IMR-90 (cell line): ENCODE measurements at regions not wholly inside any gene's neighbourhood (a gene's known extent, or its start where the extent isn't known, plus 50 kb on each side); places are given as distances from the start of the nearest gene placed in this dataset.

Experiments
- ATAC-seq: fragments of 200-7000 bp; cut with Tn5 transposase; 2 replicates; pipeline ENCODE4 v1.9.1; 2020; ENCODE audit warnings: low read depth, mild to moderate bottlenecking, moderate library complexity
- BruUV-seq: library from RNA; stranded (reverse); fragments of 400-500 nt; replicated peaks from 2 replicates; lab custom pipeline; 2021; lab: Mats Ljungman, UMichigan
- CTCF ChIA-PET: fragments of 300-600 bp; formaldehyde crosslinking; extraction: SDS; loops from one replicate; lab custom pipeline; 2021; ENCODE audit warnings: antibody characterized with exemption; lab: Yijun Ruan, JAX
- POLR2A ChIA-PET: fragments of 300-600 bp; sonication (Branson Sonifier 250); formaldehyde crosslinking; loops from one replicate; lab custom pipeline; 2022; ENCODE audit warnings: antibody characterized with exemption; ENCODE audit not compliant: unreplicated experiment; lab: Charles Lee
- DNase-seq: peaks from one replicate; pipeline ENCODE4 v3.0.0; 2013
- H2AFZ ChIP-seq: replicated peaks from 2 replicates; pipeline ENCODE3; 2013; ENCODE audit warnings: low read length, mild to moderate bottlenecking; ENCODE audit not compliant: poor library complexity
- H2AK5ac ChIP-seq: 2 replicates; pipeline ENCODE4 v1.6.1; 2013; ENCODE audit warnings: low read depth, low read length, inconsistent platforms
- H2AK9ac ChIP-seq: replicated peaks from 2 replicates; pipeline ENCODE3; 2013; ENCODE audit warnings: mild to moderate bottlenecking, low read depth, low read length, moderate library complexity; ENCODE audit not compliant: poor library complexity
- H2BK120ac ChIP-seq: 2 replicates; pipeline ENCODE4 v1.6.1; 2013; ENCODE audit warnings: low read depth, low read length, inconsistent platforms
- H2BK15ac ChIP-seq: 3 replicates; pipeline ENCODE4 v1.6.1; 2013; ENCODE audit warnings: low read depth, low read length, inconsistent platforms
- H2BK20ac ChIP-seq: 2 replicates; pipeline ENCODE4 v1.6.1; 2013; ENCODE audit warnings: low read depth, mild to moderate bottlenecking, inconsistent platforms, low read length, moderate library complexity
- H2BK5ac ChIP-seq: 2 replicates; pipeline ENCODE4 v1.6.1; 2013; ENCODE audit warnings: mild to moderate bottlenecking, low read depth, low read length, inconsistent platforms; ENCODE audit not compliant: poor library complexity, severe bottlenecking
- H3K14ac ChIP-seq: replicated peaks from 2 replicates; pipeline ENCODE4 v1.6.1; 2013; ENCODE audit warnings: low read depth, low read length, inconsistent platforms
- H3K18ac ChIP-seq: 2 replicates; pipeline ENCODE4 v1.6.1; 2013; ENCODE audit warnings: low read depth, low read length, control low read depth
- H3K23ac ChIP-seq: 2 replicates; pipeline ENCODE4 v1.6.1; 2013; ENCODE audit warnings: low read depth, low read length, inconsistent platforms
- H3K27ac ChIP-seq: 2 replicates; pipeline ENCODE4 v1.5.1; 2013; ENCODE audit warnings: mild to moderate bottlenecking, control low read depth, low read length; ENCODE audit not compliant: insufficient read depth
- H3K27me3 ChIP-seq: 2 replicates; pipeline ENCODE4 v1.6.1; 2013; ENCODE audit warnings: low read length; ENCODE audit not compliant: control insufficient read depth, insufficient read depth
- H3K36me3 ChIP-seq: 2 replicates; pipeline ENCODE4 v1.6.1; 2013; ENCODE audit warnings: low read length, mixed read lengths; ENCODE audit not compliant: control insufficient read depth, insufficient read depth
- H3K4ac ChIP-seq: 2 replicates; pipeline ENCODE4 v1.6.1; 2013; ENCODE audit warnings: low read depth, low read length, inconsistent platforms
- H3K4me1 ChIP-seq: 2 replicates; pipeline ENCODE4 v1.6.1; 2013; ENCODE audit warnings: low read length, mixed read lengths; ENCODE audit not compliant: control insufficient read depth, insufficient read depth
- H3K4me2 ChIP-seq: 2 replicates; pipeline ENCODE4 v1.6.1; 2013; ENCODE audit warnings: low read depth, mild to moderate bottlenecking, control low read depth, low read length, moderate library complexity
- H3K4me3 ChIP-seq: 2 replicates; pipeline ENCODE4 v1.5.1; 2013; ENCODE audit warnings: low read depth, mild to moderate bottlenecking, control low read depth, low read length, moderate library complexity; ENCODE audit not compliant: insufficient read depth
- H3K56ac ChIP-seq: 2 replicates; pipeline ENCODE4 v1.6.1; 2013; ENCODE audit warnings: low read length, inconsistent platforms; ENCODE audit not compliant: insufficient read depth; ENCODE audit errors: extremely low read depth
- H3K79me1 ChIP-seq, 2 experiments: 2 replicates each; pipeline ENCODE4 v1.6.1; 2013; ENCODE audit warnings: low read length in 2 of 2, inconsistent platforms in 1 of 2, low read depth in 1 of 2
- H3K9ac ChIP-seq: 2 replicates; pipeline ENCODE4 v1.6.1; 2013; ENCODE audit warnings: low read depth, low read length, control low read depth
- H3K9me1 ChIP-seq: 2 replicates; pipeline ENCODE4 v1.6.1; 2013; ENCODE audit warnings: low read length, inconsistent platforms; ENCODE audit not compliant: insufficient read depth
- H3K9me3 ChIP-seq: 2 replicates; pipeline ENCODE4 v1.6.1; 2013; ENCODE audit warnings: low read length; ENCODE audit not compliant: control insufficient read depth, insufficient read depth
- H4K20me1 ChIP-seq: 2 replicates; pipeline ENCODE4 v1.6.1; 2013; ENCODE audit warnings: low read length, inconsistent platforms; ENCODE audit not compliant: insufficient read depth
- H4K5ac ChIP-seq: 2 replicates; pipeline ENCODE4 v1.6.1; 2013; ENCODE audit warnings: mild to moderate bottlenecking, low read depth, low read length, control low read depth
- H4K8ac ChIP-seq, 2 experiments: 2 replicates each; pipeline ENCODE4 v1.6.1; 2013; ENCODE audit warnings: low read depth in 2 of 2, low read length in 2 of 2, control low read depth in 1 of 2, inconsistent platforms in 1 of 2
- H4K91ac ChIP-seq: 2 replicates; pipeline ENCODE4 v1.6.1; 2013; ENCODE audit warnings: low read depth, low read length, inconsistent platforms; ENCODE audit not compliant: insufficient read depth
- BHLHE40 ChIP-seq: fragments of 150-350 bp; IDR thresholded peaks from 2 replicates; pipeline ENCODE4 v1.6.1; 2016; ENCODE audit warnings: mild to moderate bottlenecking, low read depth, low read length
- CEBPB ChIP-seq: IDR thresholded peaks from 2 replicates; pipeline ENCODE4 v1.6.1; 2012; ENCODE audit warnings: low read depth, low read length, improper control_type of control experiment
- CHD1 ChIP-seq: IDR thresholded peaks from 2 replicates; pipeline ENCODE4 v1.6.1; 2012; ENCODE audit warnings: low read depth, low read length, improper control_type of control experiment
- MXI1 ChIP-seq: IDR thresholded peaks from 2 replicates; pipeline ENCODE4 v1.6.1; 2012; ENCODE audit warnings: low read depth, mild to moderate bottlenecking, low read length, moderate library complexity, borderline replicate concordance
- NFE2L2 ChIP-seq: fragments of 150-350 bp; IDR thresholded peaks from 2 replicates; pipeline ENCODE4 v1.6.1; 2016; ENCODE audit warnings: low read depth, mild to moderate bottlenecking, low read length
- POLR2A ChIP-seq: IDR thresholded peaks from 2 replicates; pipeline ENCODE4 v1.6.1; 2012; ENCODE audit warnings: mild to moderate bottlenecking, low read depth, low read length
- RAD21 ChIP-seq: IDR thresholded peaks from 2 replicates; pipeline ENCODE4 v1.6.1; 2012; ENCODE audit warnings: low read length, improper control_type of control experiment
- RFX5 ChIP-seq: IDR thresholded peaks from 2 replicates; pipeline ENCODE4 v1.8.0; 2012; ENCODE audit warnings: low read depth, mild to moderate bottlenecking, low read length, moderate library complexity
- SMC3 ChIP-seq: fragments of 150-350 bp; IDR thresholded peaks from 2 replicates; pipeline ENCODE4 v1.6.1; 2016; ENCODE audit warnings: low read depth, mild to moderate bottlenecking, antibody characterized with exemption, low read length, moderate library complexity
- WGBS, 2 experiments: methylation state at CpG; one replicate each; pipeline versions ENCODE4 v1.1.5 to v1.1.7; 2013; ENCODE audit warnings: missing lambda C conversion rate in 2 of 2; ENCODE audit not compliant: insufficient read length in 1 of 2; ENCODE audit errors: extremely low coverage in 2 of 2; 5-methylcytosine and 5-hydroxymethylcytosine counted together
- dilution Hi-C: fragments of 300-500 bp; cut with HindIII; formaldehyde crosslinking; loops from one replicate; pipeline ENCODE4 v1.14.3; 2018; ENCODE audit warnings: low sequenced_read_pairs; ENCODE audit not compliant: unreplicated experiment
- in situ Hi-C: fragments of 300-500 bp; cut with MboI; formaldehyde crosslinking; loops from 3 replicates; pipeline ENCODE4 v1.14.3; 2019; ENCODE audit warnings: low sequenced_read_pairs, inconsistent platforms, mixed read lengths
- intact Hi-C: fragments of 100-400 bp; cut with micrococcal nuclease; formaldehyde crosslinking; loops from 2 replicates; pipeline ENCODE4 v1.10.0; 2022
- TF ChIP-seq, protein P1 (sequence below): conservative IDR thresholded peaks from 2 replicates; pipeline ENCODE4 v1.5.1; 2012; ENCODE audit warnings: mild to moderate bottlenecking, low read depth, low read length, improper control_type of control experiment

DNA sequence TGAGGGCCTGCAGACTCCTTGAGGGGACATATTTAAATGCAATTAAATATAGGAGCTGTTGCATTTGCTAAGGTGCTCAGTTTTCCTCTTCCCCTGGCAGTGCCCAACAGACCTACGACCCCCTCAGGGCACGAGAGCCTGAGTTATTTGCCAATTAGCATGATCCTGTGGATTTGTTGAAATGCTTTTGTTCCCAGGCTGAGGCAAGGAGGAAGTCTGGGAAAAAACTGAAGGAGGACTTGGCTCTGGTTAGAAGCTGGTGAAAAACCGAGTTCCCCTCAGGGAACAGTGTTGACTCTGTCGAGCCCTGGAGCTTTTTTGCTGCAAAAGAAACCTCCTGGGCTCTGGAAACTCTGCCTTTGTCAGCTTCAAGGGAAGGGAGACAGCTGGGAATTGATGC, 103.6 kb upstream of the SHB start:
- no peak overlapping the region for H3K14ac ChIP-seq
- H3K4me1 ChIP-seq, result no peaks in the 10 kb centered on the region
- H4K5ac ChIP-seq, result no peak overlapping the region
- H2BK5ac ChIP-seq, result no peak overlapping the region
- H3K36me3 ChIP-seq, result no peaks in the 10 kb centered on the region
- H3K9ac ChIP-seq, result no peak overlapping the region
- BruUV-seq, result no TSS peak
- no peak overlapping the region for H2BK120ac ChIP-seq
- no peak overlapping the region for H2BK15ac ChIP-seq
- H3K4me3 ChIP-seq, result no peak overlapping the region
- no peak overlapping the region for H2AK5ac ChIP-seq
- in situ Hi-C loops, result no loop called here
- WGBS, 2 experiments, result 21% methylated on average over 2 of the region's 4 CpGs; no CpG with 5 or more reads in 1 of the 2 experiments
- no peak overlapping the region for H3K18ac ChIP-seq
- no peak overlapping the region for H2AFZ ChIP-seq
- no peaks in the 10 kb centered on the region for H3K79me1 ChIP-seq
- H3K27ac ChIP-seq, result no peak overlapping the region
- no peak overlapping the region for H3K4ac ChIP-seq
- no peak for DNase-seq
- intact Hi-C loops, result no loop called here
- POLR2A ChIA-PET, result no interaction called here
- CTCF ChIA-PET, result no interaction called here
- H4K91ac ChIP-seq, result no peak overlapping the region
- H3K56ac ChIP-seq, result no peak overlapping the region
- H4K20me1 ChIP-seq, result no peaks in the 10 kb centered on the region
- no peak overlapping the region for H2AK9ac ChIP-seq
- H3K9me3 ChIP-seq, result peaks cover 5% of the 10 kb centered on the region
- H3K27me3 ChIP-seq, result peaks cover under 1% of the 10 kb centered on the region; the same call in 1 of the 2 replicates
- no peaks in the 10 kb centered on the region for H3K9me1 ChIP-seq
- no peak overlapping the region for H3K4me2 ChIP-seq
- H3K23ac ChIP-seq, result no peak overlapping the region
- dilution Hi-C loops, result no loop called here
- TF ChIP-seq POLR2A (no peak), NFE2L2 (no peak), MXI1 (no peak), RAD21 (no peak), SMC3 (no peak), CEBPB (no peak), BHLHE40 (no peak), CHD1 (no peak), RFX5 (no peak)
- TF ChIP-seq, protein P1, sequence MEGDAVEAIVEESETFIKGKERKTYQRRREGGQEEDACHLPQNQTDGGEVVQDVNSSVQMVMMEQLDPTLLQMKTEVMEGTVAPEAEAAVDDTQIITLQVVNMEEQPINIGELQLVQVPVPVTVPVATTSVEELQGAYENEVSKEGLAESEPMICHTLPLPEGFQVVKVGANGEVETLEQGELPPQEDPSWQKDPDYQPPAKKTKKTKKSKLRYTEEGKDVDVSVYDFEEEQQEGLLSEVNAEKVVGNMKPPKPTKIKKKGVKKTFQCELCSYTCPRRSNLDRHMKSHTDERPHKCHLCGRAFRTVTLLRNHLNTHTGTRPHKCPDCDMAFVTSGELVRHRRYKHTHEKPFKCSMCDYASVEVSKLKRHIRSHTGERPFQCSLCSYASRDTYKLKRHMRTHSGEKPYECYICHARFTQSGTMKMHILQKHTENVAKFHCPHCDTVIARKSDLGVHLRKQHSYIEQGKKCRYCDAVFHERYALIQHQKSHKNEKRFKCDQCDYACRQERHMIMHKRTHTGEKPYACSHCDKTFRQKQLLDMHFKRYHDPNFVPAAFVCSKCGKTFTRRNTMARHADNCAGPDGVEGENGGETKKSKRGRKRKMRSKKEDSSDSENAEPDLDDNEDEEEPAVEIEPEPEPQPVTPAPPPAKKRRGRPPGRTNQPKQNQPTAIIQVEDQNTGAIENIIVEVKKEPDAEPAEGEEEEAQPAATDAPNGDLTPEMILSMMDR, result no peak
- H4K8ac ChIP-seq, result no peak overlapping the region
- H2BK20ac ChIP-seq, result no peak overlapping the region
- ATAC-seq, result no peak
